DND-41 (cell line): ENCODE measurements at regions not wholly inside any gene's neighbourhood (a gene's known extent, or its start where the extent isn't known, plus 50 kb on each side); places are given as distances from the start of the nearest gene placed in this dataset.
"Not testable (repeated sequence)": the region's sequence is repeated elsewhere in the genome, so short reads cannot be mapped to it uniquely, and the experiment has no call there.

Experiments
- CTCF ChIP-seq: IDR thresholded peaks from 2 replicates; pipeline ENCODE4 v1.5.1; 2012; ENCODE audit warnings: borderline replicate concordance, low read length, moderate library complexity, mild to moderate bottlenecking; ENCODE audit not compliant: poor library complexity, severe bottlenecking; ENCODE audit errors: extremely low read depth
- EZH2 ChIP-seq: IDR thresholded peaks from 3 replicates; pipeline ENCODE4 v1.6.1; 2012; ENCODE audit warnings: borderline replicate concordance, low read depth, mild to moderate bottlenecking, moderate library complexity, low read length, inconsistent platforms; ENCODE audit not compliant: severe bottlenecking

- not testable (repeated sequence) for TF ChIP-seq CTCF, EZH2
These were observed 160.7 kb downstream of the POTEC start for GRCh38 chr18:14382666-14383065.
